ENCODE measurements at regions not wholly inside any gene's neighbourhood (a gene's known extent, or its start where the extent isn't known, plus 50 kb on each side); places are given as distances from the start of the nearest gene placed in this dataset.

DNA sequence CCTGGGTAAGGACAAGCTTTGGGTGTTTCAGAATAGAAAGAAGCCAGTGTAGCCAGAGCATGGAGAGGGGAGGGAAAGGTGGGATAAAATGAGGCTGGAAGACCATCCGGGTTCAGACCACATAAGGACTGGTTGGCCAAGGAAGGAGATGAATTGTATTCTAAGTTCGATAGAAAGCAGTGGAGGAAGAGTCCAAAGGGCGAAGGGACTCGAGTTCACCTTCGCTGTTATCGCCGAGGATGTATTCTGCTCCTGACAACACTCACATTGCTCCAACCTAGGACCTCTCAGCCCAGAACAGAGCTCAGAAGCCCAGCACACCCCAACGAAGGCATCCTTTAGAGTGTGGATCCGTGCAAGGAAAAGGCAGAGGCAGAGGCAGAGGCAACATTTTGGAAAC lies 133.1 kb upstream of the EPB41L4A start:
- Histone ChIP-seq H3K36me3 (no peaks in the 10 kb centered on the region), H3K4me3 (no peak overlapping the region), H3K27me3 (no peaks in the 10 kb centered on the region), H3K4me1 (peaks cover 0 to 14% (median 6%) of the 10 kb centered on the region in 4 donors), H3K27ac (no peak overlapping the region), H3K9me3 (no peaks in the 10 kb centered on the region)
- intact Hi-C loops (cut with DNase I; ENCODE audit: low total_unique reads), result loop anchor here (5.0 kb wide), 1 partner anchor 210 kb away; no protein-coding TSS in a partner anchor
- 74 to 86% (median 79%) methylated on average over 9 of the region's 9 CpGs for WGBS, 5 donors
- DNase-seq, result no peak
- TF ChIP-seq POLR2AphosphoS5 (IDR thresholded peaks at IDR 0.05) (no peak), CTCF (IDR thresholded peaks at IDR 0.05) (no peak), EP300 (IDR thresholded peaks at IDR 0.05) (no peak), POLR2A (IDR thresholded peaks at IDR 0.05) (no peak)

GRCh38 chr5:112552791-112553190 lies 133.7 kb upstream of the EPB41L4A start:
- TF ChIP-seq POLR2AphosphoS5 (IDR thresholded peaks at IDR 0.05), result no peak
- TF ChIP-seq EP300 (IDR thresholded peaks at IDR 0.05), result no peak
- no peak for TF ChIP-seq CTCF (IDR thresholded peaks at IDR 0.05)
- no peak for TF ChIP-seq POLR2A (IDR thresholded peaks at IDR 0.05)
- Histone ChIP-seq H3K4me1 (peaks cover 0 to 14% (median 4%) of the 10 kb centered on the region in 4 donors), H3K27ac (no peak overlapping the region), H3K36me3 (no peaks in the 10 kb centered on the region), H3K27me3 (no peaks in the 10 kb centered on the region), H3K4me3 (no peak overlapping the region), H3K9me3 (no peaks in the 10 kb centered on the region)
- no peak for DNase-seq
- WGBS, 5 donors, result 90 to 97% (median 95%) methylated on average over 4 of the region's 4 CpGs
- intact Hi-C loops (cut with DNase I; ENCODE audit: low total_unique reads), result loop anchor here (5.0 kb wide), 1 partner anchor 210 kb away; no protein-coding TSS in a partner anchor

GRCh38 chr5:112554101-112554977 lies 135.3 kb upstream of the EPB41L4A start:
- H3K27ac ChIP-seq, result no peak overlapping the region
- no peaks in the 10 kb centered on the region for H3K27me3 ChIP-seq
- intact Hi-C loops (cut with DNase I; ENCODE audit: low total_unique reads), result loop anchor here (5.0 kb wide), 1 partner anchor 208 kb away; no protein-coding TSS in a partner anchor
- H3K9me3 ChIP-seq, result no peaks in the 10 kb centered on the region
- H3K4me3 ChIP-seq, result no peak overlapping the region
- DNase-seq, result no peak
- TF ChIP-seq EP300 (IDR thresholded peaks at IDR 0.05), result no peak
- TF ChIP-seq POLR2AphosphoS5 (IDR thresholded peaks at IDR 0.05), result no peak
- no peak for TF ChIP-seq POLR2A (IDR thresholded peaks at IDR 0.05)
- TF ChIP-seq CTCF (IDR thresholded peaks at IDR 0.05), result no peak
- 67 to 76% (median 71%) methylated on average over 13 of the region's 13 CpGs for WGBS, 5 donors
- H3K36me3 ChIP-seq, result no peaks in the 10 kb centered on the region
- H3K4me1 ChIP-seq, result peaks cover 0 to 14% (median 0%) of the 10 kb centered on the region in 4 donors

DNA sequence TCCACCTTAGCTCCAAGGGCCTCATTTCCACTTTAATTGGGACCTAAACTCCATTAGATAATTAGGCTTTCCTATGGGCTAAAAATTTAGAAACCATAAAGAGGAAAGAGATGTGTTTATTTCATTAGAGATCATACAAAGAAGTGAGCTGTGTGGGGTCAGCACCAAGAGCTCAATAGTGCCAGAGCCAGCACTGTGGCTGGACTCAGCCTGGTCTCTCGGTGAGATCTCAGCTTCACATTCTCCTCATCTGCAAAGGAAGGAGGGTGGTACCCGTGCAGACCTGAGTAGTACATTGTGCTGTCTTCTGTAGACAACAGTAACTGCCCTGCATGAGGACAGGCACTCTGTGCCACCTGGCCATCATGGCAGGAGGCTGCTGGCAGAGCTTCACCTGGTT lies 136.1 kb upstream of the EPB41L4A start:
- 50 to 92% (median 61%) methylated on average over 2 of the region's 2 CpGs for WGBS, 5 donors
- Histone ChIP-seq H3K27me3 (no peaks in the 10 kb centered on the region), H3K9me3 (no peaks in the 10 kb centered on the region), H3K36me3 (no peaks in the 10 kb centered on the region), H3K4me3 (no peak overlapping the region), H3K27ac (no peak overlapping the region), H3K4me1 (peaks cover 0 to 14% (median 0%) of the 10 kb centered on the region in 4 donors)
- TF ChIP-seq EP300 (IDR thresholded peaks at IDR 0.05), result no peak
- TF ChIP-seq POLR2AphosphoS5 (IDR thresholded peaks at IDR 0.05), result no peak
- TF ChIP-seq POLR2A (IDR thresholded peaks at IDR 0.05), result no peak
- no peak for TF ChIP-seq CTCF (IDR thresholded peaks at IDR 0.05)
- intact Hi-C loops (cut with DNase I; ENCODE audit: low total_unique reads), result no loop called here
- no peak for DNase-seq

All from stomach (tissue), 8 donors.